Ovary (tissue), 1 donor: ENCODE measurements at regions not wholly inside any gene's neighbourhood (a gene's known extent, or its start where the extent isn't known, plus 50 kb on each side); places are given as distances from the start of the nearest gene placed in this dataset.

Source experiments
- EP300 ChIP-seq: sonication (generic); formaldehyde crosslinking; IDR thresholded peaks from one replicate; pipeline ENCODE4 v1.6.1; 2017; ENCODE audit warnings: antibody characterized with exemption
- POLR2A ChIP-seq: fragments of 450-650 bp; IDR thresholded peaks from one replicate; pipeline ENCODE4 v1.6.1; 2017; ENCODE audit warnings: antibody characterized with exemption, mild to moderate bottlenecking, moderate library complexity

- TF ChIP-seq EP300 = no peak
- TF ChIP-seq POLR2A = no peak
Measured at GRCh38 chr2:176639671-176640070, 370.4 kb downstream of the MTX2 start.
